ENCODE measurements at regions not wholly inside any gene's neighbourhood (a gene's known extent, or its start where the extent isn't known, plus 50 kb on each side); places are given as distances from the start of the nearest gene placed in this dataset.

- no peak for TF ChIP-seq GATA3 (IDR thresholded peaks at IDR 0.05; ENCODE audit: low read depth, low read length)
- TF ChIP-seq GATA2 (IDR thresholded peaks at IDR 0.05; ENCODE audit: low read depth, low read length), result no peak
These were observed 68.6 kb upstream of the FBXL4 start for GRCh38 chr6:99016355-99016754.

Data from SH-SY5Y (cell line).